Vagina (tissue), 2 donors: ENCODE measurements at regions not wholly inside any gene's neighbourhood (a gene's known extent, or its start where the extent isn't known, plus 50 kb on each side); places are given as distances from the start of the nearest gene placed in this dataset.

Source experiments
- DNase-seq, 2 donors: peaks; one replicate each; pipeline ENCODE4 v3.0.0-alpha.2; 2017; ENCODE audit errors: extremely low spot score in 2 of 2
- H3K27ac ChIP-seq: fragments of 200-600 bp; sonication (generic); one replicate; pipeline ENCODE4 v1.5.1; 2019
- H3K27me3 ChIP-seq: fragments of 200-600 bp; sonication (generic); one replicate; pipeline ENCODE4 v1.5.1; 2019
- H3K36me3 ChIP-seq, 2 donors: fragments of 200-600 bp; sonication (generic); one replicate each; pipeline ENCODE4 v1.5.1; 2017 to 2019
- H3K4me1 ChIP-seq: fragments of 200-600 bp; sonication (generic); one replicate; pipeline ENCODE4 v1.5.1; 2019
- H3K4me3 ChIP-seq, 2 donors: fragments of 200-600 bp; sonication (generic); 1 replicate in 1 of 2; 2 replicates in 1 of 2; pipeline ENCODE4 v1.5.1; 2016 to 2019
- H3K9me3 ChIP-seq: fragments of 200-600 bp; sonication (generic); one replicate; pipeline ENCODE4 v1.5.1; 2019
- POLR2A ChIP-seq, 2 donors: fragments of 450-650 bp; IDR thresholded peaks; one replicate each; pipeline ENCODE4 v1.6.1; 2017; ENCODE audit warnings: antibody characterized with exemption in 2 of 2, mild to moderate bottlenecking in 2 of 2, moderate library complexity in 2 of 2
- POLR2AphosphoS5 ChIP-seq, 2 donors: sonication (generic); formaldehyde crosslinking; IDR thresholded peaks; one replicate each; pipeline ENCODE4 v1.9.0; 2017; ENCODE audit warnings: antibody characterized with exemption in 2 of 2, mild to moderate bottlenecking in 2 of 2, low read depth in 1 of 2; ENCODE audit not compliant: insufficient read depth in 1 of 2
- intact Hi-C: fragments of 100-400 bp; cut with DNase I; formaldehyde crosslinking; loops from one replicate; pipeline ENCODE4 v1.15.1; 2023
- TF ChIP-seq, protein P1 (sequence below), 3 experiments: fragments of 450-650 bp in 2 of 3; fragments of 200-600 bp in 1 of 3; sonication (generic) in 1 of 3; IDR thresholded peaks; one replicate each; pipeline ENCODE4 v1.5.1; 2017 to 2019; ENCODE audit warnings: antibody characterized with exemption in 3 of 3, mild to moderate bottlenecking in 2 of 3, moderate library complexity in 2 of 3

DNA sequence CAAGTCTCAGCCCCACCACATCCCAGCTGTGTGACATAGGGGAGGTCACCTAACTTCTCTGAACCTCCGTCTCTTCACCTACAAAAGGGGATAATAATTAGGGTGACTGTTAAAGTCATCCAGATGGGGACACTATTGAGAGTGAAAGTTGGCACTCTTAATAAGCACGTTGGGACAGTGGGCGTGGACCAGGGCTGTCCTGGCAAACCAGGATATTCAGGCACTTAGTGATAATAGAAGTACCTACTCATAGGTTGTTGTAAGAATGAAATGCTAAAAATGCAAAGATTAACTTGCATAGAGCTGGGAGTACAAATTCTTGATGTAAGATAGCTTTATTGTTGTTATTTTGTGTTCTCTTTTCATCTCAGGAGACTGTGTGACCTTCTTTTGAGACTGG is 177.9 kb downstream of the MELK start:
- TF ChIP-seq, protein P1, sequence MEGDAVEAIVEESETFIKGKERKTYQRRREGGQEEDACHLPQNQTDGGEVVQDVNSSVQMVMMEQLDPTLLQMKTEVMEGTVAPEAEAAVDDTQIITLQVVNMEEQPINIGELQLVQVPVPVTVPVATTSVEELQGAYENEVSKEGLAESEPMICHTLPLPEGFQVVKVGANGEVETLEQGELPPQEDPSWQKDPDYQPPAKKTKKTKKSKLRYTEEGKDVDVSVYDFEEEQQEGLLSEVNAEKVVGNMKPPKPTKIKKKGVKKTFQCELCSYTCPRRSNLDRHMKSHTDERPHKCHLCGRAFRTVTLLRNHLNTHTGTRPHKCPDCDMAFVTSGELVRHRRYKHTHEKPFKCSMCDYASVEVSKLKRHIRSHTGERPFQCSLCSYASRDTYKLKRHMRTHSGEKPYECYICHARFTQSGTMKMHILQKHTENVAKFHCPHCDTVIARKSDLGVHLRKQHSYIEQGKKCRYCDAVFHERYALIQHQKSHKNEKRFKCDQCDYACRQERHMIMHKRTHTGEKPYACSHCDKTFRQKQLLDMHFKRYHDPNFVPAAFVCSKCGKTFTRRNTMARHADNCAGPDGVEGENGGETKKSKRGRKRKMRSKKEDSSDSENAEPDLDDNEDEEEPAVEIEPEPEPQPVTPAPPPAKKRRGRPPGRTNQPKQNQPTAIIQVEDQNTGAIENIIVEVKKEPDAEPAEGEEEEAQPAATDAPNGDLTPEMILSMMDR (IDR thresholded peaks at IDR 0.05) = no peak
- TF ChIP-seq POLR2A (IDR thresholded peaks at IDR 0.05) (no peak), POLR2AphosphoS5 (IDR thresholded peaks at IDR 0.05; ENCODE audit: insufficient read depth in 1 of 2, low read depth in 1 of 2) (no peak)

DNA sequence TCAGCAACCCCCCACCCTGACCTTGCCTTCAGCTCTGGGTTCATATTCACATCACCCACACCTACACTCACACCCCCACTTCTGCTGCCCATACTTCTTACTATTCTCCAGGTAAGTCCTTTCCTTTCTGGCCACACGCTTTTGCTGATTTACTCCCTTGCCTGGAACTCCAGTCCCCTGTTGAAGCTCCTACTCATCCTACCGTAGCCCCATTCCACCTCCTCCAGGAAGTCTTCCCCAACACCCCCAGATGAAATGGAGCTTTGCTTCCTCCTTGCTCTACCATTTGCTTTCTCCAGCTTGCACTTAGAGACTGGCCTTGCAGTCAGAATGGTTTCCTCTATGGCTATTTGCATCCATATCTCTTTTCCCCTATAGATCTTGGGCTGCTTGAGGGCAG is 182.3 kb downstream of the MELK start:
- Histone ChIP-seq H3K27me3 (no peaks in the 10 kb centered on the region), H3K4me1 (no peaks in the 10 kb centered on the region), H3K9me3 (no peaks in the 10 kb centered on the region), H3K27ac (no peak overlapping the region), H3K4me3 (no peak overlapping the region), H3K36me3 (no peaks in the 10 kb centered on the region)
- no peak for DNase-seq
- intact Hi-C loops = no loop called here
- TF ChIP-seq POLR2A (IDR thresholded peaks at IDR 0.05) (no peak), POLR2AphosphoS5 (IDR thresholded peaks at IDR 0.05; ENCODE audit: insufficient read depth in 1 of 2, low read depth in 1 of 2) (no peak)
- TF ChIP-seq, protein P1 (IDR thresholded peaks at IDR 0.05) = no peak

More for the DNA sequence above, 177.9 kb downstream of the MELK start:
- H3K27me3 ChIP-seq = no peaks in the 10 kb centered on the region
- no peaks in the 10 kb centered on the region for H3K9me3 ChIP-seq
- intact Hi-C loops = no loop called here
- H3K4me3 ChIP-seq = no peak overlapping the region
- DNase-seq = no peak
- no peaks in the 10 kb centered on the region for H3K36me3 ChIP-seq
- no peak overlapping the region for H3K27ac ChIP-seq
- H3K4me1 ChIP-seq = no peaks in the 10 kb centered on the region

DNA sequence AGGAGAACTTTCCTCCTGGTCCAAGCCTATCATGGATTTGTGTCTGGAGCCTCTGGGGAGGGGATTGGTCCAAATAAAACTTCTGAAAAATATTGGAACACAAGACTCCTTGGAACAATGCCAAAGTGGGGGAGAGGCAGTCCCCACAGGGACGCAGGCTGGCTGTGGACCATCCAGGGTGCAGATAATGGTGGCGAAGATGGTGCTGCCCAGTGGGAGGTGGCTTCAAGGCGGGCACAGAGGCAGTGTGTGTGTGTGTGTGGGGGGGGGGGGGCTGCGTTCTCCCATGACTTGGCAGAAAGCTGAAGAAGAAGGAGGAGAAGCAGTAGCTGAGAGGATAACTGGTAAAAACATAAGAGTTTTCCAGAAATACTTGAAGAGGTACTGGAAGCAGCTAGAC is 186.4 kb downstream of the MELK start:
- no peak for DNase-seq
- H3K27me3 ChIP-seq = no peaks in the 10 kb centered on the region
- no peak for TF ChIP-seq POLR2A (IDR thresholded peaks at IDR 0.05)
- no peak for TF ChIP-seq POLR2AphosphoS5 (IDR thresholded peaks at IDR 0.05; ENCODE audit: insufficient read depth in 1 of 2, low read depth in 1 of 2)
- TF ChIP-seq, protein P1 (IDR thresholded peaks at IDR 0.05) = no peak
- intact Hi-C loops = loop anchor here (2.0 kb wide), 1 partner anchor 16 kb away; no protein-coding TSS in a partner anchor
- H3K27ac ChIP-seq = no peak overlapping the region
- no peaks in the 10 kb centered on the region for H3K36me3 ChIP-seq
- no peaks in the 10 kb centered on the region for H3K9me3 ChIP-seq
- H3K4me1 ChIP-seq = no peaks in the 10 kb centered on the region
- H3K4me3 ChIP-seq = no peak overlapping the region

DNA sequence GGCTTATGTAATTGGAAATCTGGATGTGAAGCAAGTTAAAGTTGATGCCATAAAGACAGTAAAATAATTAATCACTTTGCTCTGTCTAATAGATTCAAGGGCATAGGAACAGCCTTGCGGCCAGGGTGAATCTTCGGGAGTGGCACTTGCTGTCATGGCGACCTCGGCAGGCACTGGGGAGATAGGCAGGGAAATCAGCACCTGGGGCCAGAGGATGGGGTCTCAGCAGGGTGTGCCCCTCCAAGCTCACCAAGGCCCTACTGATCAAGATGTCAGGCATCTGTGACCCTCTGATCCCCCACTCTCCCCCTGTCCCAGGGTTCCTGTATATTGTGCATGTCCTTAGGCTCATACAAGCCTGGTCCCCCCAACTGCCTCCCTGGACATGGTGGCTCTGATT is 187.3 kb downstream of the MELK start:
- DNase-seq = no peak
- H3K4me1 ChIP-seq = no peaks in the 10 kb centered on the region
- H3K27me3 ChIP-seq = no peaks in the 10 kb centered on the region
- TF ChIP-seq, protein P1 (IDR thresholded peaks at IDR 0.05) = no peak
- TF ChIP-seq POLR2A (IDR thresholded peaks at IDR 0.05) (no peak), POLR2AphosphoS5 (IDR thresholded peaks at IDR 0.05; ENCODE audit: insufficient read depth in 1 of 2, low read depth in 1 of 2) (no peak)
- no peaks in the 10 kb centered on the region for H3K9me3 ChIP-seq
- no peak overlapping the region for H3K27ac ChIP-seq
- intact Hi-C loops = loop anchor here (2.0 kb wide), 1 partner anchor 17 kb away; no protein-coding TSS in a partner anchor
- H3K4me3 ChIP-seq = no peak overlapping the region
- no peaks in the 10 kb centered on the region for H3K36me3 ChIP-seq

DNA sequence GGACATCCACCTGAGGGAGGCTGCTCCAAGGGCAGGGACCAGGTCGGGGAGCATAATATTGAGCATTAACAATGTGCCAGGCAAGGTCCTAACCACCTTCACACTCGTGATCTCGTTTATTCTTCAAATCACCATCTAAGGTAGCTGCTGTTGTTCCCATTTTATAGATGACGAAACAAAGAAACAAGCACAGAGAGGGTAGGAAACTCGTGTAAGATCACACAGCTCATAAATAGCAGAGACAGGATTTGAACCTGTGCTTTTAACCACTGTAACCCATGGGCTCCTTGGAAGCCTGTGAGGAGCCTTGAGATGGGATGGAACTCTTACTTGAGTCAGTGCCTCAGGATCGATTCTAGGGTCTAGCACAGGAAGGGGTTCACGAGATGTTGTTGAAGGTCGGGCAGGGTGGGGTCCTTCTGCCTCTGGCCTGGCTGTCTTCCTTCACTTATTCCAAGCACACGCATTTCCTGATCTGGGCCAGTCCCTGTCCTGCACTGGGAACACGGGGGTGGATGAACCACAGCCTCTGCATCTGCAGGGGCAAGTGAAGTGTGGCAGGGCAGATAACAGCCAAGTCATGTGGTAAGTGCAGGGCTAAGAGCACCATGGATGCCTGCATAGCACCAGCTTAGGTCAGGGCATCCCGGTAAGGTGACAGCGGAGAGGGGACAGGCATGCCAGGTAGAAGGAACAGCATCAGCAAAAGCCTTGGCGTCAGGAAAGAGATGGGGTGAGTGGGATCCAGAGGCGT is 188.1 kb downstream of the MELK start:
- TF ChIP-seq, protein P1 (IDR thresholded peaks at IDR 0.05) = no peak
- TF ChIP-seq POLR2A (IDR thresholded peaks at IDR 0.05) (no peak), POLR2AphosphoS5 (IDR thresholded peaks at IDR 0.05; ENCODE audit: insufficient read depth in 1 of 2, low read depth in 1 of 2) (no peak)
- Histone ChIP-seq H3K27ac (no peak overlapping the region), H3K4me1 (no peaks in the 10 kb centered on the region), H3K4me3 (no peak overlapping the region), H3K36me3 (no peaks in the 10 kb centered on the region), H3K9me3 (no peaks in the 10 kb centered on the region), H3K27me3 (no peaks in the 10 kb centered on the region)
- intact Hi-C loops = no loop called here
- DNase-seq = no peak
